IMR-90 (cell line): ENCODE measurements at regions not wholly inside any gene's neighbourhood (a gene's known extent, or its start where the extent isn't known, plus 50 kb on each side); places are given as distances from the start of the nearest gene placed in this dataset.

Experiments
- CEBPB ChIP-seq: IDR thresholded peaks from 2 replicates; pipeline ENCODE4 v1.6.1; 2012; ENCODE audit warnings: low read depth, low read length, improper control_type of control experiment
- CHD1 ChIP-seq: IDR thresholded peaks from 2 replicates; pipeline ENCODE4 v1.6.1; 2012; ENCODE audit warnings: low read depth, low read length, improper control_type of control experiment
- CTCF ChIP-seq: conservative IDR thresholded peaks from 2 replicates; pipeline ENCODE4 v1.5.1; 2012; ENCODE audit warnings: mild to moderate bottlenecking, low read depth, low read length, improper control_type of control experiment
- ELK1 ChIP-seq: fragments of 150-350 bp; IDR thresholded peaks from 2 replicates; pipeline ENCODE4 v1.6.1; 2016; ENCODE audit warnings: low read depth, mild to moderate bottlenecking, low read length, moderate library complexity, borderline replicate concordance
- MAFK ChIP-seq: IDR thresholded peaks from 2 replicates; pipeline ENCODE4 v1.6.1; 2012; ENCODE audit warnings: low read depth, low read length, improper control_type of control experiment
- MAZ ChIP-seq: IDR thresholded peaks from 2 replicates; pipeline ENCODE4 v1.6.1; 2012; ENCODE audit warnings: low read depth, mild to moderate bottlenecking, low read length, improper control_type of control experiment, moderate library complexity, borderline replicate concordance
- MXI1 ChIP-seq: IDR thresholded peaks from 2 replicates; pipeline ENCODE4 v1.6.1; 2012; ENCODE audit warnings: low read depth, mild to moderate bottlenecking, low read length, moderate library complexity, borderline replicate concordance
- POLR2A ChIP-seq: IDR thresholded peaks from 2 replicates; pipeline ENCODE4 v1.6.1; 2012; ENCODE audit warnings: mild to moderate bottlenecking, low read depth, low read length
- RAD21 ChIP-seq: IDR thresholded peaks from 2 replicates; pipeline ENCODE4 v1.6.1; 2012; ENCODE audit warnings: low read length, improper control_type of control experiment
- RFX5 ChIP-seq: IDR thresholded peaks from 2 replicates; pipeline ENCODE4 v1.8.0; 2012; ENCODE audit warnings: low read depth, mild to moderate bottlenecking, low read length, moderate library complexity
- SMC3 ChIP-seq: fragments of 150-350 bp; IDR thresholded peaks from 2 replicates; pipeline ENCODE4 v1.6.1; 2016; ENCODE audit warnings: low read depth, mild to moderate bottlenecking, antibody characterized with exemption, low read length, moderate library complexity
- USF2 ChIP-seq: fragments of 150-350 bp; IDR thresholded peaks from 2 replicates; pipeline ENCODE4 v1.6.1; 2017; ENCODE audit warnings: mild to moderate bottlenecking, antibody characterized with exemption, low read length, low read depth

- TF ChIP-seq SMC3 (no peak), CTCF (no peak), POLR2A (no peak), USF2 (no peak), CEBPB (no peak), RAD21 (no peak), ELK1 (no peak), MXI1 (no peak), RFX5 (no peak), MAFK (no peak), MAZ (no peak), CHD1 (no peak)
These were observed 50.0 kb upstream of the DUSP10 start for GRCh38 chr1:221791846-221792245.
